ENCODE measurements at regions not wholly inside any gene's neighbourhood (a gene's known extent, or its start where the extent isn't known, plus 50 kb on each side); places are given as distances from the start of the nearest gene placed in this dataset.

- H3K36me3 Mint-ChIP-seq: no peaks in the 10 kb centered on the region
- H3K9me3 Mint-ChIP-seq: no peaks in the 10 kb centered on the region
- ChIA-PET POLR2A (no interaction called here), CTCF (interaction anchor here (0.5 kb wide), 1 partner anchor 430 kb away, joined by 3 read pairs; no protein-coding TSS in a partner anchor)
- TF ChIP-seq CREB1 (CRISPR knock-in tag; IDR thresholded peaks at IDR 0.05): no peak
- TF ChIP-seq OVOL2 (CRISPR knock-in tag; IDR thresholded peaks at IDR 0.05; ENCODE audit: borderline replicate concordance): no peak
- no peak for TF ChIP-seq MXD4 (CRISPR knock-in tag; IDR thresholded peaks at IDR 0.05; ENCODE audit: borderline replicate concordance)
- no peak for TF ChIP-seq IRF2 (CRISPR knock-in tag; IDR thresholded peaks at IDR 0.05; ENCODE audit: borderline replicate concordance, low read depth)
- no peak for TF ChIP-seq TP53 (CRISPR knock-in tag; IDR thresholded peaks at IDR 0.05)
- no peak for TF ChIP-seq ZNF416 (CRISPR knock-in tag; IDR thresholded peaks at IDR 0.05)
- TF ChIP-seq, protein P1, sequence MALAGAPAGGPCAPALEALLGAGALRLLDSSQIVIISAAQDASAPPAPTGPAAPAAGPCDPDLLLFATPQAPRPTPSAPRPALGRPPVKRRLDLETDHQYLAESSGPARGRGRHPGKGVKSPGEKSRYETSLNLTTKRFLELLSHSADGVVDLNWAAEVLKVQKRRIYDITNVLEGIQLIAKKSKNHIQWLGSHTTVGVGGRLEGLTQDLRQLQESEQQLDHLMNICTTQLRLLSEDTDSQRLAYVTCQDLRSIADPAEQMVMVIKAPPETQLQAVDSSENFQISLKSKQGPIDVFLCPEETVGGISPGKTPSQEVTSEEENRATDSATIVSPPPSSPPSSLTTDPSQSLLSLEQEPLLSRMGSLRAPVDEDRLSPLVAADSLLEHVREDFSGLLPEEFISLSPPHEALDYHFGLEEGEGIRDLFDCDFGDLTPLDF (CRISPR knock-in tag; IDR thresholded peaks at IDR 0.05): no peak
- TF ChIP-seq ZNF396 (CRISPR knock-in tag; IDR thresholded peaks at IDR 0.05; ENCODE audit: borderline replicate concordance): no peak
- no peak for TF ChIP-seq ZNF263 (CRISPR knock-in tag; IDR thresholded peaks at IDR 0.05; ENCODE audit: low read depth)
- no peak for TF ChIP-seq HMGA2 (CRISPR knock-in tag; IDR thresholded peaks at IDR 0.05)
- TF ChIP-seq ZNF423 (CRISPR knock-in tag; IDR thresholded peaks at IDR 0.05): no peak
- TF ChIP-seq, protein P2, sequence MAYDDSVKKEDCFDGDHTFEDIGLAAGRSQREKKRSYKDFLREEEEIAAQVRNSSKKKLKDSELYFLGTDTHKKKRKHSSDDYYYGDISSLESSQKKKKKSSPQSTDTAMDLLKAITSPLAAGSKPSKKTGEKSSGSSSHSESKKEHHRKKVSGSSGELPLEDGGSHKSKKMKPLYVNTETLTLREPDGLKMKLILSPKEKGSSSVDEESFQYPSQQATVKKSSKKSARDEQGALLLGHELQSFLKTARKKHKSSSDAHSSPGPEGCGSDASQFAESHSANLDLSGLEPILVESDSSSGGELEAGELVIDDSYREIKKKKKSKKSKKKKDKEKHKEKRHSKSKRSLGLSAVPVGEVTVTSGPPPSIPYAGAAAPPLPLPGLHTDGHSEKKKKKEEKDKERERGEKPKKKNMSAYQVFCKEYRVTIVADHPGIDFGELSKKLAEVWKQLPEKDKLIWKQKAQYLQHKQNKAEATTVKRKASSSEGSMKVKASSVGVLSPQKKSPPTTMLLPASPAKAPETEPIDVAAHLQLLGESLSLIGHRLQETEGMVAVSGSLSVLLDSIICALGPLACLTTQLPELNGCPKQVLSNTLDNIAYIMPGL (CRISPR knock-in tag; IDR thresholded peaks at IDR 0.05): no peak
- TF ChIP-seq ZNF425 (CRISPR knock-in tag; conservative IDR thresholded peaks at IDR 0.05): no peak
- TF ChIP-seq, protein P3, sequence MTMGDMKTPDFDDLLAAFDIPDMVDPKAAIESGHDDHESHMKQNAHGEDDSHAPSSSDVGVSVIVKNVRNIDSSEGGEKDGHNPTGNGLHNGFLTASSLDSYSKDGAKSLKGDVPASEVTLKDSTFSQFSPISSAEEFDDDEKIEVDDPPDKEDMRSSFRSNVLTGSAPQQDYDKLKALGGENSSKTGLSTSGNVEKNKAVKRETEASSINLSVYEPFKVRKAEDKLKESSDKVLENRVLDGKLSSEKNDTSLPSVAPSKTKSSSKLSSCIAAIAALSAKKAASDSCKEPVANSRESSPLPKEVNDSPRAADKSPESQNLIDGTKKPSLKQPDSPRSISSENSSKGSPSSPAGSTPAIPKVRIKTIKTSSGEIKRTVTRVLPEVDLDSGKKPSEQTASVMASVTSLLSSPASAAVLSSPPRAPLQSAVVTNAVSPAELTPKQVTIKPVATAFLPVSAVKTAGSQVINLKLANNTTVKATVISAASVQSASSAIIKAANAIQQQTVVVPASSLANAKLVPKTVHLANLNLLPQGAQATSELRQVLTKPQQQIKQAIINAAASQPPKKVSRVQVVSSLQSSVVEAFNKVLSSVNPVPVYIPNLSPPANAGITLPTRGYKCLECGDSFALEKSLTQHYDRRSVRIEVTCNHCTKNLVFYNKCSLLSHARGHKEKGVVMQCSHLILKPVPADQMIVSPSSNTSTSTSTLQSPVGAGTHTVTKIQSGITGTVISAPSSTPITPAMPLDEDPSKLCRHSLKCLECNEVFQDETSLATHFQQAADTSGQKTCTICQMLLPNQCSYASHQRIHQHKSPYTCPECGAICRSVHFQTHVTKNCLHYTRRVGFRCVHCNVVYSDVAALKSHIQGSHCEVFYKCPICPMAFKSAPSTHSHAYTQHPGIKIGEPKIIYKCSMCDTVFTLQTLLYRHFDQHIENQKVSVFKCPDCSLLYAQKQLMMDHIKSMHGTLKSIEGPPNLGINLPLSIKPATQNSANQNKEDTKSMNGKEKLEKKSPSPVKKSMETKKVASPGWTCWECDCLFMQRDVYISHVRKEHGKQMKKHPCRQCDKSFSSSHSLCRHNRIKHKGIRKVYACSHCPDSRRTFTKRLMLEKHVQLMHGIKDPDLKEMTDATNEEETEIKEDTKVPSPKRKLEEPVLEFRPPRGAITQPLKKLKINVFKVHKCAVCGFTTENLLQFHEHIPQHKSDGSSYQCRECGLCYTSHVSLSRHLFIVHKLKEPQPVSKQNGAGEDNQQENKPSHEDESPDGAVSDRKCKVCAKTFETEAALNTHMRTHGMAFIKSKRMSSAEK (CRISPR knock-in tag; IDR thresholded peaks at IDR 0.05; ENCODE audit: borderline replicate concordance): no peak
- TF ChIP-seq E2F5 (CRISPR knock-in tag; IDR thresholded peaks at IDR 0.05): no peak
- no peaks in the 10 kb centered on the region for H3K4me1 Mint-ChIP-seq
- ATAC-seq (no peak), DNase-seq (ENCODE audit: low spot score) (no peak)
- H3K27me3 Mint-ChIP-seq (ENCODE audit: low read depth): no peaks in the 10 kb centered on the region
- H3K27ac Mint-ChIP-seq: no peak overlapping the region
- no peak overlapping the region for H3K4me3 Mint-ChIP-seq
Observed at GRCh38 chr5:167999182-167999581, 292.3 kb upstream of the WWC1 start.

DNA sequence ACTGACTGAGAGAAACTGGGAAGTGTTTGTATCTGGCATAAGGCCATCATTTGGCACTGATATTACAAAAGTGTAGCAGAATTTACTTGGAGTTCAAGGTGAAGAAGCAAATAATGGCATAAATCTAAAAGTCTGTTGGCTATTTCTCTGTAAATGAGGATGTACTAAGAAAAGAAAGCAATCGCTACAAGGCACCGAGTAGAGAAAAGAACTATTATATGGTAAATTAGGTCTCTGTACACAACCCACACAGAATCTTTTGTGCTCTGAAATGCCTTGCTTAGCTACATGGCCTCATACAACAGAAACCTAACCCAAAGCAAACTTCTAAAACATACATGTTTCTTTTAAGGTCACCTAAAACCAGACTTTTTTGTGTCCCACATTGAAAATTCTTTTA is 290.1 kb upstream of the WWC1 start:
- Mint-ChIP-seq H3K36me3 (no peaks in the 10 kb centered on the region), H3K27me3 (ENCODE audit: low read depth) (no peaks in the 10 kb centered on the region), H3K27ac (no peak overlapping the region), H3K4me3 (no peak overlapping the region), H3K9me3 (no peaks in the 10 kb centered on the region), H3K4me1 (peaks cover 6% of the 10 kb centered on the region; the same call in 1 of the 2 replicates)
- CTCF ChIA-PET: no interaction called here
- POLR2A ChIA-PET: no interaction called here
- ATAC-seq: no peak
- DNase-seq (ENCODE audit: low spot score): no peak
- TF ChIP-seq MYBL2 (CRISPR knock-in tag; IDR thresholded peaks at IDR 0.05) (no peak), TEAD1 (CRISPR knock-in tag; IDR thresholded peaks at IDR 0.05) (no peak), ETV6 (CRISPR knock-in tag; IDR thresholded peaks at IDR 0.05) (no peak), ARID4B (CRISPR knock-in tag; IDR thresholded peaks at IDR 0.05; ENCODE audit: borderline replicate concordance) (no peak)
